Fibroblast of skin of abdomen (primary cell): ENCODE measurements at regions not wholly inside any gene's neighbourhood (a gene's known extent, or its start where the extent isn't known, plus 50 kb on each side); places are given as distances from the start of the nearest gene placed in this dataset.
A peak's percentile ranks its signal among the peaks of the same experiment; 100 is the strongest.

ENCODE experiments used
- DNase-seq: peaks from one replicate; pipeline ENCODE4 v3.0.0-alpha.2; 2013

DNA sequence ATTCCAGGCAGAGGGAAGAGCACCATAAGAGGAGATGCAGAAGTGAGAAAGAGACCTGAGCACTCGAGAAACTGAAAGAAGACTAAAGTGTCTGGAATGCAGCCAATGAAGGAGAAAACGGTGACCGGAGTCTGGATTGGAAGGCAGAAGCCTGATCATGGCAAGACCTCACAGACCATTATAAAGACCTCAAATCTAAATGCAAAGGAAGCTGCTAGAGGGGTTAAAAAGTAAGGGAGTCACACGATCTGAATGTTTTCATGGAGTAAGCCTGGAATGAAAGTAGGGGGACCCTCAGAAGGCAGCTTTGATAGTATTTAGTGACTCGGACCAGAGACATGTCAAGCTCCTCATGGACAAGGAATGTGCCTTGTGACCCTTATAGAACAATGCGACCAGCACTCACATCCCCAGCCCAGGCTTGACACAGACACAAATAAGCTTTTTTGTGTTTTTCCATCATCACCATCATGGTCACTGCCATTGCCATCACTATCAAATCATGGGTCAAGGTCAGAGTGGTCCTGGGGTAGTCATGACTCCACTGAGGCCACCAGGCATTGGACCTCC lies 183.6 kb downstream of the SEC16B start:
- DNase-seq, result peak; percentile 50

DNA sequence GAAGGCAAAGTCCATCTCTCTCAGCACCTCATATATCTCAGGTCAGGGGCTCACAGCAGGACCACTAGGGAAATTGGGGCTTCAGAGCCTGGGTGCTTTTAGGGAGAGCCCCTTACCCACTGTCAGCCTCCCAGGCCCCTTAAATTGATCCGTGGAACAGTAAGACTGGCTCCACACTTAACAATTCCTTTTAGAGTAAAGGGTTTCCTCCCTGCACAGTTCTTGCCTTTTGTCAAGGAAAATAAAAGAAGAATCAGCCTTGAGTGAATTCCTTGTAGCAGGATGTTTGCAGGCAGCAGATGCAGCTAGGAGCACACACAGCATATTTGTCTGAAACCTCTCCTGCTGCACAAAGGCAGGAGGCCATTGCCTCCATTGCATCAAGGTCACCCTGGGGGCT lies 184.9 kb downstream of the SEC16B start:
- DNase-seq, result no peak

DNA sequence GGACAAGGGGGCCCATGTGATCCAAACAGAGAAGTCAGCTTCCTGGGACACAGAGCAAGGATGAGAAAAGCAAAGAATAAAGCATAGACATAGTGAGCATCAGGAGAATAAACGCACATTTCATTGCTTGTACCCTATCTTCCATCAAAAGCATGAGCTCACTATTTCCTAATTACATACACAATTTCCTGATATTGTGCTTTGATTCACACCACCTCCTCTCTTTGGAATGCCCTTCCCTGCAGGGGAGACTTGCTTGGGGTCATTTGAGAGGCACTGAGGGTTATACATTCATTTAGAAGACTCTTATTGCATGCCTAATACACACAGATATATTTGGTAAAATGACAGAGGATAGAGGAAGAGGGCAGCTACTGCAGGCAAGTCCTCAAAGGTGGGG lies 185.4 kb downstream of the SEC16B start:
- DNase-seq, result no peak

DNA sequence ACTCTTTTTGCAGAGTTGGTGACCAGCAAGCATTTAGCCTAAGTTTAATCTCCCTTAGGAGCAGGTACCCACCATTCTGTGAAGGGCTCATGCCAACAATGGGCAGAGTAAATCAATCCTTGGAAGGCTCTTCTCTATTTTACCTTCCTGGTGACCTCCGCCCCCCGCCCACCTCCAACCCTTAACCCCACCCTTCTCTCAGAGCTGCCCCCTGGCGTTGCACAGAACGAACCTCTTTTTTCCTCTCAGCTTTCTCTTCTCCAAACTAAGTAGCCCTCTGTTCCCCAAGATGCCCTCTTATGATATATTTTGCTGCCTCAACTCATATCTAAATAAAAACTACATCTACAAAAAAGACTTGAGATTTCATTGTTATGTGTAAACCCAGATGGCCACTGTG lies 186.8 kb downstream of the SEC16B start:
- no peak for DNase-seq

DNA sequence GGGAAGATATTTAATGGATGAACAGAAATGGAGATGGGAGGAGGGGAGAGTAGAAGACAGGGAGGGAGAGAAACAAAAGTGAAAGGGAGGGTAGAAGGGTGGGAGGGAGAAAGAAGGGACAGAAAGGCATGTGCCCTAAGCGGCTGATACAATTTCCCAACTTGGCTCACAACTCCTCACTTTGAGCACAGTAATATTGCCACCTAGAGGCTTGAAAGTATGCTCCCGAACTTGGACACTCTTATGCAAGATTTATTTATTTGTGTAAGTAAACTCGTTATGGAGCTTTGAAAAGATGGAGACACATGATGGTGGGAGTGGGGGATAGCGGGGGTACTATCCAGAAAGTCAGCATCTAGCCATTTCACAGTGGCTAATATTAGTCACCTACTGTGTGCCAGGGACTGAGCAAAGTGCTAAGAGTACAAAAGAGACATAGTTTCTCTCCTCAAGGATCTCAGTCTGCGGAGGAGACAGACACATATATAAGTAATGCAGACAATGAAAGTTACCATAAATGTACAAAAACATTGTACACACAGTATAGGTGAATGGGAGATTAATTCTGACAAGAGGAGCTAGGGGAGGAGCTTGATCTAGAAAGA lies 189.7 kb downstream of the SEC16B start:
- peak; percentile 66 for DNase-seq

DNA sequence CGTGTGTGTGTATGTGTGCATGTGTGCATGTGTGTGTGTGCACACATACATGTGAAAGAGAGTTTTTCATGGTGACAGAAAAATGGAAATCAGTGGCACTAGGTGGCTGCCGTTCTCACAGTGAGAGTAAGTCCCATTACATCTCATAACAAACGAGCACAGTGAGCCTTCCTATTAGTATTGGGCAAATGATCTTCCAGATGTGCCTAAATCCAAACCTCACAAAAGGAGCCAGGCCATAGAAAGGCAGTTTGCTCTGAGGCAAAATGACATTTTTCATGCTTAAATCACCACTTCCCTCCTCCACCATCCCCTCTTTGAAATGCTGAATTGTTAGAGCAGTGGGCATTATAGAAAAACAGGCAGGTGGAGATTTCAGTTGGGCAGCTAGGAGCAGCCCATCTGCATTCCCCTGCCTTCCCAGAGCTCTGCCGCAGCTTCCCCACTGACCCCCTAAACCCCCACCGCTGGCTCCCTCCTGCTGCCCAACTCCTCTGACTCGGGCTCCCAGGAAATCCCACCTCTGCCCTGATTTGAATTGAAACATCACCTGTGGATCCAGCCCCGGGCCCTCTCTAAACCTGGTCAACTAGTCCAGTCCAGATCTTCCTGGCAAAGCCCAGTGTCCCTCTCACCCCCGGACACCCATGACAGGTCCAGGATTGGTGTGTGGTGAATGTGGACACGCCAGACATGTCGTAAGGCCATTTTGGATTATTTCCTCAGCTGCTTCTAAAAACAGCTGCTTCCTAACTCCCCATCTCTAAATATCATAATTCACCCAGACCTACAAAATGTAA lies 190.5 kb downstream of the SEC16B start:
- DNase-seq, result no peak

DNA sequence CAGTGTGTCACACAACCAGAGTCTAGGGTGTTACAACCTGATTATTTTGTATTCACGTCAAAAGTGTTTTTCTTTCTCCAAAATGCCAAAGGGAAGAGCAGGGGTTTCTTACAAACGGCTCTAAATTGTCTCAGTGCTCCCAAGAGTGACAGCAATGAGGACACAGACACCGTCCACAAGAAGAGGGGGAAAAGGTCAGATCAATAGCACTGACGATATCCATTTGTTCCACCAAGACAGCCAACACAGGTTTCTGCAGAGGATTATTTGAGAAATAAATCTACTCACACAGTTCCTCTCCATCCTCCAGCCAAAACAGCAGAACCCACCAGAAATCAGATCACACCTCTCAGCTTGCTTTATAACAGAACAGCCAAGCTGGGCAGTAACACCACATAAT lies 193.9 kb downstream of the SEC16B start:
- DNase-seq, result no peak

DNA sequence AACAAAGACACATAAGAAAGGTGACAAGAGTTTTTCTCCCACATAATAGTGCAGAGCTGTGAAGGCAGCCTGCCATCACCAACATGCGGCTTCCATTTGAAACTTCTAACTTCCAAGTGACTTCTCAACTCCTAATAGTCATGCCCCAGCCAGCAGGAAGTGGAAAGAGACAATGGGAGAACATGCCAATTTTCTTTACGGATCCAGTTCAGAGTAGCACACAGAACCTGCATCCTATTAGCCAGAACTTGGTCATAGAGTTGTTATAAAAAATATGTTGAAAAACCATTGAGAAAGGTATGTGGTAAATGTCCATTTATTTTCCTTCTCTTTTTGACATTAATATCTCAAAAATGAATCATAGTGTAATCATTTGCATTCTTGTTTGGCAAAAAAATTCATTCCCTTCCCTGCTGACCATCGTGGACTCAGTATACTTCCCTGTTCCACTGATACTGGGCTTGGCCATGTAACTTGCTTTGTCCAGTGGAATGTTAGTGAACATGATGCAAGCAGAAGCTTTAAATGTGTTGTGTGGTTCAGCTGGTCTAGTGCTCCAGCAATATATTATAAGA lies 197.4 kb downstream of the SEC16B start:
- DNase-seq, result peak; percentile 68

DNA sequence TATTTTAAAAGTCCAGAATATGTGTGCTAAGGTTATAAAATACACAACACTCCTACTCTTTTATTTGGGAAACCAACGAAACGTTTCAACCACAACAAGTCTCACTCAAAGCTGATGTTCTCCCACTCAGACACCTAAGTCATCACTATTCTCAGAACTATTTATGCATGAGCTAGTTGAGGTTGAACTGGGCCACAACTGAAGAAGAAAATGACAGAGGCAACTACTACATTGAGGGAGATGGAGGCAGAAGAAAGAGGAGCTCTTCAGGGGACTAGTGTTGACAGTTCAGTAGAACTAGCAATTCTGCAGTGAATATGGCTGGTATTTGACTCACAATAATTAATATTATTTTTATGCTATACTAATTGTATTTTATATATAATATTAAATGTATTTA lies 198.2 kb downstream of the SEC16B start:
- no peak for DNase-seq

DNA sequence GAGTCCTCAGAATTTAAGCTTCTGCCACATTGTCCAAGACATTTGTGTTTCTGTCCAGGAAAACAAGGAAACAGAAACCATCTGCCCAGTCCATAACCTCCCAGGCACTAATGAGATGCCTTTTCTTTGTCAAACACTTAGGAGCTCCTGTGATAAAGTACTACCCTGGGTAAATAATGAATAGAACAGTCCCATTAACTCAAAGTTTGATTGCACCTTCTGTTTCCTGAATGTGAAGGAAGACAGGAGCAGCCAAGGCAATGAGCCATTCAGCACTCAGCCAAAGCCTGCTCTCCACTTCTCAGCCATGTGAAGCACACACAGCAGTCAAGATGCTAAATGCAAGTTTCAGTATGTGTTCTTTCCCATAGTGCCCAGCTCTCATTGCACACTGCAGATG lies 199.8 kb downstream of the SEC16B start:
- no peak for DNase-seq

DNA sequence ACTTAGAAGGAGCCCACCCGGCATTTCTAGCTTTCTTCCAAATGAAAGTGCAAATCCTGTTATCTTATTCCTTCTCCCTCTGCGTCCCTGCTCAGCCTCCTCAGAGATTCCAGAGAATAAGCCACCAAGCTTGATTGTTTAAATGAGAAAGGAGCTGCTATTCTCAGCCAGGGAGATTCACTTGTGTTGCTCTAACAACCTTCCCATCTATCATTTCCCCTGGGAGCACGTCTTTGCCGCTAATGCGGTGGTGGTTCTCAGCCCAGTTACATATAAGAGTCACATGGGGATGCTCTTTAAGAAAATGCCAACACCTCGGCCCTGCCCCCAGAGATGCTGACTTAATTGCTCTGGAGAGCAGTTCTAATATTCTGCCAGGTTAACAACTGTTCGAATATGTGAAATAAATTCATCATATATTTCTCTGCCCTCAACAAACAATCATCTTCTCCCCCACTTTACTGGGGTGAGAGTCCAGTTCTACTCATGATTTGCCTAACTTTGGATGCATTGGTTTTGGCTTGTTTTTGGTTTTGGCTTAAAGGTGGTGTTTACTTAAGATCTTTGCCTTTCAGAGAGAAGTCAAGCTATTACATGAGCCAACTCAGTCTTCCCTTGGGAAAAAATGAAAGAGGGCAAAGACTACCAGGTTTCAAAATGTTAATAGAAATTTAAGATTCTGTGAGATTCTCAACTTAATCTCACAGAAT lies 213.9 kb downstream of the SEC16B start:
- no peak for DNase-seq

DNA sequence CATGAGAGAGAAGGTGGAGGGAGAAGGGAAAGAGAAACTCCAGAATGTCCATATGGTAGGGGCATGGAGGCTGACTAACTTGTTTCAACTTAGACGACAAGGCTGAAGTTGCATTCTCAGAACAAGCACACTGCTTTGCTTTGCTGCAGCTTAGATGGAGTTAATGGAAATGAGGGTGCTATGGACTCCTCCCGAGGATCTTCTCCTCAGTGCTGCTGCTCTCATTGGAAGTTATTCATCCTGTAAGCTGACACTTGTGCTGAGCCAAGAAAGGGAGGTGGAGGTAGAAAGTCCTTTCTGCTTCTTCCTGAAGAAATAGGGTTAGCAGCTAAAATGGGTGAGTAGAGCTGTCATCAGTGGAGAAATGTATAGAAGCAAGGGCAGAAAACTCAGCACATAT lies 215.3 kb downstream of the SEC16B start:
- no peak for DNase-seq

DNA sequence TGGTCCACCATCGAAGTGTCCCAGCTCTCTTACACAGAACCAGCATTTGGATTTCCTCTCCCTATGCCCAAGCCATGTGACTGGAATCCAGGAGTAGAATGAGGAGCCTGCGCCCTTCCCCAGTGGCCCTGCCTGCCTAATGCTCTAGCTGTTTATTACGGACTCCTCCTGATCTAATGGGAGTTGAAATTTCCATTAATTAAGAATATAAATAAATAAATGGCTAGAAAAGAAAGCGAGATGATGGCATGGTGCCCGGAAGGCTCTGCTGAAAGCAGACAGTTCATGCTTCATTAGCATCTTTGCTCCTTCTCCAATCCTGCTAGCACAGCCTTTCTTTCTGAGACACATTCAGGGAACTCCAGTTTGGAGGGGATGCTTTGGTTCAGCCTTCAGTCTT lies 216.2 kb downstream of the SEC16B start:
- DNase-seq, result no peak

DNA sequence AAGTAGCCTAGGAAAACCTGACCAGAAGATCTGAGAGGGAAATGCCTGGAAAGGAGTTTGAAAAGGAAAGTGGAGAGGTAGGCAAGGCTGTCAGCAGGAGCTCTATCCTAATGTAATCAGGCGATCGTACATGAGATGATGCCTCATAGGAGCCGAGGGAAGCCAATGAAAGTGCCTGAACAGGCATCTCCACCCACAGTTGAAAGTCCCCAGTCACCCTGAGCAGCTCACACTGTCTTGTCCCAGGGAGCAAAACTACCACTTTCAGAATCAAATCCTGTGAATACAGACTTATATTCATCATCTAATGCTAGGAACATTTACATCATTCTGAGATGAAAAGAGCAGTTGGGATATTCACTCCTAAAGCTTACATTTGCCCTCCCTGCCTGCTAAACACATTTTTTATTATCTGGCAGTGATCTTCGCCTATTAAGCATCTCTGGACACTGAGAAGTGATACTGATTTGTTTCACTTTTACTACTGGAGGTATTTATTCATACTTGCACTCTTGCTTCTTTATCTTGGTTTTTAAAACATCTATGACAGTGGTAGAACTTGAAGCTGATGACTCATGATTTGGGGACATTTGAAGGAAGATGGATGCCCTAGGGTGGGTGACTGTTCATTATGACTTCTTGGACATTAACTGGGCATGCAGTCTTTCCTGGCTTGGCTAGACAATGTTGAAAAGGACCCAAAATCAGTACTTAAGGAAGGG lies 221.6 kb downstream of the SEC16B start:
- DNase-seq, result no peak

DNA sequence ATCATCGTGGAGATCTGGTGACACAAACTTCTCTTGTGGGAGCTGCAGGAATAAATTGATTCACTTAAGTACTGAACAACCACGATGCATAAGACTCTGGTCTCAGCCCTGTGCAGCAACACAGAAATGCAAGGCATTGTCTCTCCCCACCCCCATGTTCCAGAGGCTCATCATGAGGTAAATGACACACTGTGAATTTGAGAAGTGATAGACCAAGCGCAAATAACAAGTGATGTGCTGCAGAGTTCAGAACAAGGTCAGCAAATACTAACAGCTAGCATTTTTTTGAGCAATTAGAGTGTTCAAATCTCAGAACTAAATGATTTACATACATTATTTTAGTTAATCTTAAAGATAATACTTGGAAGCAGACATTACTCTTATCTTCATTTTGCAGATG lies 223.7 kb downstream of the SEC16B start:
- DNase-seq, result no peak

DNA sequence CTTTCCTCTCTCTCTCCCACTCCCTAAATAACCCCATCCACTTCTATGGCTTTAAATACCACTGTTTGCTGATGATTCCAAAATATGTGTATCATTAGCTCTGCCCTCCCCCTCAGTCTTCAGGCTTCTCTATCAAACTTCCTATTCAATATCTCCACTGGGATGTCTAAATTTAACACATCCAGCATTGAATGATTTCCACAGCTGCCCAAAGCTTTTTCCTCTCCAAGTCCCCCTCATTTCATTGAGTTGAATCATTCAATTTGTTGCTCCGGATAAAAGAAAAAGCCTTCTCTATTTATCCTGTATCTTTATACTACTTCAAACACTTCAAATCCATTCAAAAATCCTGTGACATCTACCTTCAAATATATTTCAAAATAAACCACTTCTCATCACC lies 225.0 kb downstream of the SEC16B start:
- no peak for DNase-seq

DNA sequence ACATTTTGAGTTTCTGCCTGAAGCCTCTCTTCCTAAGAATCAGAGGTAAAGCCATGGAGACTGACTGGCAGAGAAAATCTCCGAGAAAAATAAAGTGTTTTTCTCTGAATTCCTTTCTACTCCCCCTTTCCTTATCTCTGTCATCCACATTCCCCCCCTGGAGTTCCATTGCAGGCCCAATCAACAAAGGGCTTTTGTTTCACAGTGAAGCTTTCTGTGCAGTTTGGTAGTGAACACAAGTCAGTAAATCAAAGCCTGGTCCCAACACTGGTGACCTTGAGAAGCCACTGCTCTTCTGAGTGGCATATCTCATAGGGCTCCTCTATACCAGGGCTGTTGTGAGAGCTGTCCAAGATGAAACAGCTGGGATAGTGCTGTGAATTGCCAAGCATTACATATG lies 228.4 kb downstream of the SEC16B start:
- DNase-seq, result no peak

DNA sequence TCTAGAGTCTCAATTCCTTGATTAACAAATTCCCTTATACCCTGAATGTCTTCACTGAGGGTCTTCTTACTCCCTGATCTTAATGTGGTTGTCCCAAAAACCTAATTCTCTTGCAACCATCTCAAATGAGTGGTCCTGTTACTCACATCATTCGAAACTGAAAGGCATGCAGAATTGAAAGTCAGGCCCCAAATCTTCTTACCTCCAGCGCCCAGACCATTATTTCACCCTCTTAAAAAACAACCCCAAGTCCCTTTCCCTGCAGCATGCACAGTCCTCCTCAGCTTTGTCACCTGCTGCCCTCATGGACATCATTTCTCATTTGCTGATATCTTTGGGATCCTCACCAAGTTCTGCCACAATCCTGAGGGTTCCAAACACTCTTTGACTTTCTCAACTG lies 230.1 kb downstream of the SEC16B start:
- DNase-seq, result no peak

DNA sequence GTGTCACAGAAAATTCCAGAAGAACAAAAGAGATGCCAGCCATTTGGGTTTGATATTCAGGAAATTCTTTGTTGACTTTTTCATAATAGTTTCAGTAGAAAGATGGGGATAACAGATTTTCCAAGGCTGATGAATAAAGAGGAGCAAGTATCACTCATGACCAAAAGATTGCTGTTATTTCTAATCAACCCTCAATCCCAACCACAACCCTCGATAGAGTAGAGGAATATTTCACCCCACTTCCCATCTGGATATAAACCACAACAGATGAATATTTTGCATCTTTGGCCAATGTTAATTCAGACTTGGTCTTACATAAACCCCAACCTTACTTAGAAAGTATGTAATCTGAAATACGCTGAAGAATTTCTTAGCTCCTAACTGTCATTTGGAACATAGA lies 232.4 kb downstream of the SEC16B start:
- DNase-seq, result peak; percentile 32

DNA sequence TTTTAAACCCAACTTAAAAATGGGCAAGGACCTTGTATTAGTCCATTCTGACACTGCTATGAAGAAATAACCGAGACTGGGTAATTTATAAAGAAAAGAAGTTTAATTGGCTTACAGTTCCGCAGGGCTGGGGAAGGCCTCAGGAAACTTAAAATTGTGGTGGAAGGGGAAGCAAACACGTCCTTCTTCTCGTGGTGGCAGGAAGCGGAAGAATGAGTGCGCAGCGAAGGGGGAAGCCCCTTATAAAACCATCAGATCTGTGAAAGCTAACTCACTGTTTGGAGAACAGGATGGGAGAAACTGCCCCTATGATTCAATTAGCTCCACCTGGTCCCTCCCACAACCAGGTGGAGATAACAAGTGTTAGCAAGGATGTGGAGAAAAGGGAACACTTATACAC lies 237.7 kb downstream of the SEC16B start:
- no peak for DNase-seq

DNA sequence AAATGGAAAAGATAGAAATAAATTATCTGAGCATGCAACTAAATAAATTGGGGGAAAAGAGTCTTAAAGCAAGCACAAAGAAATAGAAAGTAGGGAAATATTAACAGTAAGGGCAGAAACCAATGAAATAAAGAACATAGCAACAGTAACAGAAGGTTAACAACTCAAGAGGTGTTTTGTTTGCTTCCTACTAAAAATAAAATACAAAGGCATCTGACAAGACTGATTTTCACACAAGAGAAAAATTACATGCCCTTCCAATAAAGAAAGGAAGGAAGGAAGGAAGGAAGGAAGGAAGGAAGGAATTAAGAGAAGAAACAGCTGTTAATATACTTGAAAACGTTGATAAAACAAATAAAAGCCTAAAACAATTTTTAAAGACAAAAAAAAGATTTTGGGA lies 240.2 kb downstream of the SEC16B start:
- DNase-seq, result no peak

DNA sequence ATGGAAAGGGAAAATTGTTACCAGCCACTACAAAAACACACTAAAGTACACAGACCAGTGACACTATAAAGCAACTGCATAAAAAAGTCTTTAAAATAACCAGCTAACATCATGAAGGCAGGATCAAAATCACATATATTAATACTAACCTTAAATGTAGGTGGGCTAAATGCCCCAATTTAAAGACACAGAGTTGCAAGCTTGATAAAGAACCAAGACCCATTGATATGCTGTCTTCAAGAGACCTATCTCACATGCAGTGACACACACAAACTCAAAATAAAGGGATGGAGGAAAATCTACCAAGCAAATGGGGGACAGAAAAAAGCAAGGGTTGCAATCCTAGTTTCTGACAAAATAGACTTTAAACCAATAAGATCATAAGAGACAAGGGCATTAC lies 246.3 kb downstream of the SEC16B start:
- no peak for DNase-seq
